ENCODE measurements at regions not wholly inside any gene's neighbourhood (a gene's known extent, or its start where the extent isn't known, plus 50 kb on each side); places are given as distances from the start of the nearest gene placed in this dataset.

GRCh38 chr6:115873901-115874300 is 186.8 kb downstream of the FRK start:
- Histone ChIP-seq H3K27ac (ENCODE audit: low read depth in 2 of 2, low read length in 1 of 2) (no peak overlapping the region), H3K27me3 (ENCODE audit: insufficient read depth) (no peaks in the 10 kb centered on the region), H3K4me2 (no peak overlapping the region), H2AFZ (ENCODE audit: low read depth) (no peak overlapping the region), H3K9ac (no peak overlapping the region), H3K36me3 (replicated peaks in 1 of 2; ENCODE audit: control insufficient read depth in 1 of 2, insufficient read depth in 2 of 2, low read length in 1 of 2) (no peaks in the 10 kb centered on the region), H3K79me2 (ENCODE audit: insufficient read depth) (no peaks in the 10 kb centered on the region), H3K9me2 (no peaks in the 10 kb centered on the region), H3F3A (replicated peaks; ENCODE audit: insufficient read depth) (no peaks in the 10 kb centered on the region), H4K20me1 (ENCODE audit: insufficient read depth) (no peaks in the 10 kb centered on the region), H3K4me1 (ENCODE audit: control insufficient read depth in 1 of 2, insufficient read depth in 2 of 2, low read depth in 1 of 2, low read length in 1 of 2) (no peaks in the 10 kb centered on the region; a peak in 1 of 4 replicates), H3K4me3 (ENCODE audit: low read depth in 2 of 2, low read length in 1 of 2) (no peak overlapping the region), H3K9me3 (no peaks in the 10 kb centered on the region)
- CTCF ChIA-PET = interaction anchor here (1.5 kb wide), 1 partner anchor 22 kb away, joined by 4 read pairs; no protein-coding TSS in a partner anchor
- TF ChIP-seq MEF2A (IDR thresholded peaks at IDR 0.05; ENCODE audit: borderline replicate concordance, low read depth) = no peak
- no peak for TF ChIP-seq USF1 (IDR thresholded peaks at IDR 0.05; ENCODE audit: borderline replicate concordance, low read depth)
- TF ChIP-seq RAD21 (IDR thresholded peaks at IDR 0.05; ENCODE audit: low read length) = no peak
- TF ChIP-seq FOSL2 (IDR thresholded peaks at IDR 0.05; ENCODE audit: borderline replicate concordance, low read depth) = no peak
- TF ChIP-seq ELF1 (IDR thresholded peaks at IDR 0.05) = no peak
- TF ChIP-seq POLR2AphosphoS5 (IDR thresholded peaks at IDR 0.05; ENCODE audit: low read depth, low read length) = no peak
- no peak for TF ChIP-seq PBX3 (IDR thresholded peaks at IDR 0.05)
- TF ChIP-seq CHD2 (IDR thresholded peaks at IDR 0.05; ENCODE audit: low read length, partially characterized antibody) = no peak
- TF ChIP-seq SIN3A (IDR thresholded peaks at IDR 0.05; ENCODE audit: borderline replicate concordance, low read depth, low read length) = no peak
- TF ChIP-seq FOXM1 (IDR thresholded peaks at IDR 0.05; ENCODE audit: low read depth) = no peak
- TF ChIP-seq RXRA (IDR thresholded peaks at IDR 0.05; ENCODE audit: borderline replicate concordance, low read depth) = no peak
- no peak for TF ChIP-seq ZBTB33 (IDR thresholded peaks at IDR 0.05; ENCODE audit: borderline replicate concordance, low read depth)
- no peak for TF ChIP-seq TCF12 (IDR thresholded peaks at IDR 0.05)
- TF ChIP-seq TAF1 (IDR thresholded peaks at IDR 0.05; ENCODE audit: borderline replicate concordance, low read depth, low read length) = no peak
- no peak for TF ChIP-seq MAX (IDR thresholded peaks at IDR 0.05; ENCODE audit: low read depth)
- no peak for TF ChIP-seq USF2 (IDR thresholded peaks at IDR 0.05; ENCODE audit: borderline replicate concordance, low read depth, low read length)
- TF ChIP-seq REST (IDR thresholded peaks at IDR 0.05; ENCODE audit: low read depth, low read length) = no peak
- WGBS (ENCODE audit: low lambda C conversion rate) = 31% methylated on average over 1 of the region's 1 CpG
- DNase-seq = no peak
- POLR2A ChIA-PET = no interaction called here

All from SK-N-SH (cell line).